ENCODE measurements at regions not wholly inside any gene's neighbourhood (a gene's known extent, or its start where the extent isn't known, plus 50 kb on each side); places are given as distances from the start of the nearest gene placed in this dataset.
"Not testable (repeated sequence)": the region's sequence is repeated elsewhere in the genome, so short reads cannot be mapped to it uniquely, and the experiment has no call there.

- DNase-seq (ENCODE audit: low read depth in 2 of 3, low spot score in 2 of 3), result not testable (repeated sequence)
Measured at GRCh38 chr10:78096486-78096885, 62.8 kb downstream of the RPS24 start.

GRCh38 chr10:78102593-78102992 is 68.9 kb downstream of the RPS24 start:
- not testable (repeated sequence) for DNase-seq (ENCODE audit: low read depth in 2 of 3, low spot score in 2 of 3)

GRCh38 chr10:78109210-78109609 is 75.5 kb downstream of the RPS24 start:
- no peak for DNase-seq (ENCODE audit: low read depth in 2 of 3, low spot score in 2 of 3)

- no peak for DNase-seq (ENCODE audit: low read depth in 2 of 3, low spot score in 2 of 3)
Measured at GRCh38 chr10:78115135-78115853, 81.6 kb downstream of the RPS24 start.

GRCh38 chr10:78116361-78116760 is 82.7 kb downstream of the RPS24 start:
- no peak for DNase-seq (ENCODE audit: low read depth in 2 of 3, low spot score in 2 of 3)

GRCh38 chr10:78118591-78118990 is 84.9 kb downstream of the RPS24 start:
- DNase-seq (ENCODE audit: low read depth in 2 of 3, low spot score in 2 of 3), result no peak

- no peak for DNase-seq (ENCODE audit: low read depth in 2 of 3, low spot score in 2 of 3)
Measured at GRCh38 chr10:78121801-78122200, 88.1 kb downstream of the RPS24 start.

- DNase-seq (ENCODE audit: low read depth in 2 of 3, low spot score in 2 of 3), result no peak
Measured at GRCh38 chr10:78124167-78124566, 90.5 kb downstream of the RPS24 start.

GRCh38 chr10:78129211-78129610 is 95.5 kb downstream of the RPS24 start:
- DNase-seq (ENCODE audit: low read depth in 2 of 3, low spot score in 2 of 3), result no peak

- no peak for DNase-seq (ENCODE audit: low read depth in 2 of 3, low spot score in 2 of 3)
Measured at GRCh38 chr10:78130966-78131710, 97.5 kb downstream of the RPS24 start.

- no peak for DNase-seq (ENCODE audit: low read depth in 2 of 3, low spot score in 2 of 3)
Measured at GRCh38 chr10:78134773-78135306, 101.2 kb downstream of the RPS24 start.

- DNase-seq (ENCODE audit: low read depth in 2 of 3, low spot score in 2 of 3), result no peak
Measured at GRCh38 chr10:78137147-78137546, 103.5 kb downstream of the RPS24 start.

GRCh38 chr10:78139341-78139740 is 105.7 kb downstream of the RPS24 start:
- DNase-seq (ENCODE audit: low read depth in 2 of 3, low spot score in 2 of 3), result no peak

GRCh38 chr10:78140066-78140630 is 106.5 kb downstream of the RPS24 start:
- no peak for DNase-seq (ENCODE audit: low read depth in 2 of 3, low spot score in 2 of 3)

GRCh38 chr10:78143576-78143975 is 109.9 kb downstream of the RPS24 start:
- DNase-seq (ENCODE audit: low read depth in 2 of 3, low spot score in 2 of 3), result no peak

- no peak for DNase-seq (ENCODE audit: low read depth in 2 of 3, low spot score in 2 of 3)
Measured at GRCh38 chr10:78146200-78146599, 112.5 kb downstream of the RPS24 start.

- DNase-seq (ENCODE audit: low read depth in 2 of 3, low spot score in 2 of 3), result no peak
Measured at GRCh38 chr10:78147202-78147601, 113.5 kb downstream of the RPS24 start.

GRCh38 chr10:78148216-78148960 is 114.7 kb downstream of the RPS24 start:
- no peak for DNase-seq (ENCODE audit: low read depth in 2 of 3, low spot score in 2 of 3)

- DNase-seq (ENCODE audit: low read depth in 2 of 3, low spot score in 2 of 3), result no peak
Measured at GRCh38 chr10:78148961-78149612, 115.4 kb downstream of the RPS24 start.

GRCh38 chr10:78150756-78151155 is 117.1 kb downstream of the RPS24 start:
- DNase-seq (ENCODE audit: low read depth in 2 of 3, low spot score in 2 of 3), result no peak

Measured in hematopoietic multipotent progenitor cell (in vitro differentiated cells).